ENCODE measurements at regions not wholly inside any gene's neighbourhood (a gene's known extent, or its start where the extent isn't known, plus 50 kb on each side); places are given as distances from the start of the nearest gene placed in this dataset.

DNA sequence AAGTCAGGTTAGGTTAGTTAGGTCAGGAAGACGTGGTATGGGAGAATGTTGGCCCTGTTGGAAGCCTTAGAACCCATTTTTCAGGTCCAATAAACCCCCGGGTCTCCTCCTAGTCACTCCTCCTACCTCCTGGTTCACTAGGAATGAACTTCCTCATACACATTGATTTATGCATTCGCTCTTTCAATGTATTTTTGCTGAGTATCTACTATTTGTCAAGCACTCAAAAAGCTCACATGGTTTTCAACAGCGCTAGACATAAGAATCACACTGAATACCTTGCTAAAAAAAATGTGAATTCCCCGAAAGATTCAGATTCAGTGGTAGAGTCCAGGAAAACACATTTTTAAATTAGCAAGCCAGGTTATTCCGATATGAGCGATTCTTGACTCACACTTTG lies 85.8 kb upstream of the LRRN2 start:
- H3K36me3 ChIP-seq (ENCODE audit: insufficient read depth, low read length): no peaks in the 10 kb centered on the region
- no peaks in the 10 kb centered on the region for H3K79me2 ChIP-seq (ENCODE audit: insufficient read depth, low read length)
- H4K20me1 ChIP-seq (ENCODE audit: insufficient read depth, low read length, poor library complexity, severe bottlenecking): no peaks in the 10 kb centered on the region
- H3K27me3 ChIP-seq (ENCODE audit: insufficient read depth, low read length, poor library complexity, severe bottlenecking): peaks cover 11% of the 10 kb centered on the region
- no peaks in the 10 kb centered on the region for H3F3A ChIP-seq (ENCODE audit: low read depth)
- no peak overlapping the region for H2AFZ ChIP-seq (ENCODE audit: low read length)
- H3K4me3 ChIP-seq (ENCODE audit: low read length, poor library complexity, severe bottlenecking): no peak overlapping the region
- TF ChIP-seq, protein P1, sequence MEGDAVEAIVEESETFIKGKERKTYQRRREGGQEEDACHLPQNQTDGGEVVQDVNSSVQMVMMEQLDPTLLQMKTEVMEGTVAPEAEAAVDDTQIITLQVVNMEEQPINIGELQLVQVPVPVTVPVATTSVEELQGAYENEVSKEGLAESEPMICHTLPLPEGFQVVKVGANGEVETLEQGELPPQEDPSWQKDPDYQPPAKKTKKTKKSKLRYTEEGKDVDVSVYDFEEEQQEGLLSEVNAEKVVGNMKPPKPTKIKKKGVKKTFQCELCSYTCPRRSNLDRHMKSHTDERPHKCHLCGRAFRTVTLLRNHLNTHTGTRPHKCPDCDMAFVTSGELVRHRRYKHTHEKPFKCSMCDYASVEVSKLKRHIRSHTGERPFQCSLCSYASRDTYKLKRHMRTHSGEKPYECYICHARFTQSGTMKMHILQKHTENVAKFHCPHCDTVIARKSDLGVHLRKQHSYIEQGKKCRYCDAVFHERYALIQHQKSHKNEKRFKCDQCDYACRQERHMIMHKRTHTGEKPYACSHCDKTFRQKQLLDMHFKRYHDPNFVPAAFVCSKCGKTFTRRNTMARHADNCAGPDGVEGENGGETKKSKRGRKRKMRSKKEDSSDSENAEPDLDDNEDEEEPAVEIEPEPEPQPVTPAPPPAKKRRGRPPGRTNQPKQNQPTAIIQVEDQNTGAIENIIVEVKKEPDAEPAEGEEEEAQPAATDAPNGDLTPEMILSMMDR (conservative IDR thresholded peaks at IDR 0.05; ENCODE audit: low read length): no peak
- no peak for TF ChIP-seq EZH2phosphoT487 (IDR thresholded peaks at IDR 0.05; ENCODE audit: borderline replicate concordance)
- no peaks in the 10 kb centered on the region for H3K9me3 ChIP-seq (ENCODE audit: insufficient read depth, low read depth, low read length)
- H3K9me2 ChIP-seq (replicated peaks; ENCODE audit: low read depth, low read length): no peaks in the 10 kb centered on the region
- H3K4me1 ChIP-seq (ENCODE audit: insufficient read depth, low read length, poor library complexity, severe bottlenecking): no peaks in the 10 kb centered on the region
- no peak overlapping the region for H3K9ac ChIP-seq (ENCODE audit: low read depth, low read length, poor library complexity, severe bottlenecking)
- H3K4me2 ChIP-seq (ENCODE audit: low read depth, low read length, poor library complexity, severe bottlenecking): no peak overlapping the region

DNA sequence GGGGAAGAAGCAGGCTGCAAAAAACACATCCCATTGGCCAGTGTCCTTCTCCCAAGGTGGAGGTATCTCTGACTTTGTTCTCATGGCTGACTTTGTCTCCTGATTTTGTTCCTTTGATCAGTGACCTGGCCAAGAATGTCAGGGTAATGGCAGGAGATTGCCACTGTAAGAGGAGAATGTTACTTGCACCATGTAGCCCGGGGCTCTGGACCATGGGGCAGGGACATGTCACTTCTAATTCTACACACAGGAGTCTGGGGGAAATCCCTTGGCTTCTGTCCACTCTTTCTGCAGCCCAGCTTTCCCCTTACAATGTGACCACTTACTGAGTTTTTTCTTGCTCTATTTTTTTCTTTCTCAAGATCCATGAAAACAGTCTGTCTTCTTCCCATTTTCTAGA lies 87.7 kb upstream of the LRRN2 start:
- Histone ChIP-seq H3K9me2 (replicated peaks; ENCODE audit: low read depth, low read length) (no peaks in the 10 kb centered on the region), H4K20me1 (ENCODE audit: insufficient read depth, low read length, poor library complexity, severe bottlenecking) (no peaks in the 10 kb centered on the region), H3K4me1 (ENCODE audit: insufficient read depth, low read length, poor library complexity, severe bottlenecking) (no peaks in the 10 kb centered on the region), H2AFZ (ENCODE audit: low read length) (no peak overlapping the region), H3K36me3 (ENCODE audit: insufficient read depth, low read length) (no peaks in the 10 kb centered on the region), H3K79me2 (ENCODE audit: insufficient read depth, low read length) (no peaks in the 10 kb centered on the region), H3K9me3 (ENCODE audit: insufficient read depth, low read depth, low read length) (no peaks in the 10 kb centered on the region), H3K27me3 (ENCODE audit: insufficient read depth, low read length, poor library complexity, severe bottlenecking) (peaks cover 11% of the 10 kb centered on the region), H3K9ac (ENCODE audit: low read depth, low read length, poor library complexity, severe bottlenecking) (no peak overlapping the region), H3F3A (ENCODE audit: low read depth) (no peaks in the 10 kb centered on the region), H3K4me2 (ENCODE audit: low read depth, low read length, poor library complexity, severe bottlenecking) (no peak overlapping the region), H3K4me3 (ENCODE audit: low read length, poor library complexity, severe bottlenecking) (no peak overlapping the region)
- TF ChIP-seq EZH2phosphoT487 (IDR thresholded peaks at IDR 0.05; ENCODE audit: borderline replicate concordance): no peak
- TF ChIP-seq, protein P1 (conservative IDR thresholded peaks at IDR 0.05; ENCODE audit: low read length): no peak

DNA sequence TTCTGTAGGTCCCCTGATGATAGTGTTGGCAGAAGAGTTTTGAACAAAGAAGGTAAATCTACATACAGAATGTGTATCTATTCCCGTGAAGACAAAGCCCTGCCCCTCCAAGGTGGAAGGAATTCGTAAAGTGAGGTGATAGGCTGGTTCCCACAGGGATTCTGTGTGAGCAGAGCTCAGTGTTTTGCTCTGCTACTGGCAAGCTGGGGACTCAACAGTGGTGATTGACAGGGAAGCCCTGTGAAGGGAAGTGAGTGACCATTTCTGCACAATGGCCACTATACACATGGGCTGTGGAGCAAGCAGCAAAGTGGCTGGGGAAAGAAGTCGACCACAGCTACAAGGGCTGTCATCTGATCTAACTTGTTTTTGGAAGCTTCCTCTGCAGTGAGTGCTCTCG lies 90.0 kb upstream of the LRRN2 start:
- no peaks in the 10 kb centered on the region for H3K9me2 ChIP-seq (replicated peaks; ENCODE audit: low read depth, low read length)
- H3K4me3 ChIP-seq (ENCODE audit: low read length, poor library complexity, severe bottlenecking): no peak overlapping the region
- no peaks in the 10 kb centered on the region for H3F3A ChIP-seq (ENCODE audit: low read depth)
- H3K79me2 ChIP-seq (ENCODE audit: insufficient read depth, low read length): no peaks in the 10 kb centered on the region
- no peaks in the 10 kb centered on the region for H3K36me3 ChIP-seq (ENCODE audit: insufficient read depth, low read length)
- H2AFZ ChIP-seq (ENCODE audit: low read length): no peak overlapping the region
- H3K4me2 ChIP-seq (ENCODE audit: low read depth, low read length, poor library complexity, severe bottlenecking): no peak overlapping the region
- peaks cover 11% of the 10 kb centered on the region for H3K27me3 ChIP-seq (ENCODE audit: insufficient read depth, low read length, poor library complexity, severe bottlenecking)
- no peaks in the 10 kb centered on the region for H3K4me1 ChIP-seq (ENCODE audit: insufficient read depth, low read length, poor library complexity, severe bottlenecking)
- H3K9me3 ChIP-seq (ENCODE audit: insufficient read depth, low read depth, low read length): no peaks in the 10 kb centered on the region
- no peaks in the 10 kb centered on the region for H4K20me1 ChIP-seq (ENCODE audit: insufficient read depth, low read length, poor library complexity, severe bottlenecking)
- no peak overlapping the region for H3K9ac ChIP-seq (ENCODE audit: low read depth, low read length, poor library complexity, severe bottlenecking)
- TF ChIP-seq, protein P1 (conservative IDR thresholded peaks at IDR 0.05; ENCODE audit: low read length): no peak
- TF ChIP-seq EZH2phosphoT487 (IDR thresholded peaks at IDR 0.05; ENCODE audit: borderline replicate concordance): no peak
